GM18507 (cell line): ENCODE measurements at regions not wholly inside any gene's neighbourhood (a gene's known extent, or its start where the extent isn't known, plus 50 kb on each side); places are given as distances from the start of the nearest gene placed in this dataset.

Experiments used
- DNase-seq: peaks from one replicate; pipeline ENCODE4 v3.0.0; 2011; ENCODE audit warnings: low read depth; ENCODE audit not compliant: insufficient read length; ENCODE audit errors: extremely low spot score
- FAIRE-seq: peaks from 2 replicates; lab custom pipeline; 2011; peaks lifted over from hg19 to GRCh38; lab: Jason Lieb, UNC

- DNase-seq (no peak), FAIRE-seq (no peak)
These were observed 408.3 kb upstream of the ANKRD30A start for GRCh38 chr10:36717118-36717517.

- DNase-seq (no peak), FAIRE-seq (no peak)
These were observed 409.1 kb upstream of the ANKRD30A start for GRCh38 chr10:36716291-36716690.

- DNase-seq (no peak), FAIRE-seq (no peak)
These were observed 412.7 kb upstream of the ANKRD30A start for GRCh38 chr10:36712695-36713094.

- FAIRE-seq (no peak), DNase-seq (no peak)
These were observed 414.0 kb upstream of the ANKRD30A start for GRCh38 chr10:36711361-36711760.

- no peak for DNase-seq
These were observed 421.3 kb upstream of the ANKRD30A start for GRCh38 chr10:36704124-36704523.

GRCh38 chr10:36703179-36703578 is 422.2 kb upstream of the ANKRD30A start:
- DNase-seq (no peak), FAIRE-seq (no peak)

More at GRCh38 chr10:36704124-36704523, 421.3 kb upstream of the ANKRD30A start:
- no peak for FAIRE-seq

- FAIRE-seq (no peak), DNase-seq (no peak)
These were observed 425.3 kb upstream of the ANKRD30A start for GRCh38 chr10:36700123-36700522.

- DNase-seq (no peak), FAIRE-seq (no peak)
These were observed 432.6 kb upstream of the ANKRD30A start for GRCh38 chr10:36692759-36693158.

GRCh38 chr10:36688717-36689116 is 436.7 kb upstream of the ANKRD30A start:
- FAIRE-seq (no peak), DNase-seq (no peak)

- DNase-seq (no peak), FAIRE-seq (no peak)
These were observed 442.0 kb upstream of the ANKRD30A start for GRCh38 chr10:36683421-36683820.

- DNase-seq (no peak), FAIRE-seq (no peak)
These were observed 443.4 kb upstream of the ANKRD30A start for GRCh38 chr10:36681751-36682632.

GRCh38 chr10:36679554-36679953 is 445.8 kb upstream of the ANKRD30A start:
- DNase-seq (no peak), FAIRE-seq (no peak)

GRCh38 chr10:36677431-36677768 is 448.0 kb upstream of the ANKRD30A start:
- FAIRE-seq (no peak), DNase-seq (no peak)

GRCh38 chr10:36676756-36677430 is 448.5 kb upstream of the ANKRD30A start:
- FAIRE-seq = no peak
- no peak for DNase-seq

- no peak for FAIRE-seq
- DNase-seq = no peak
These were observed 449.1 kb upstream of the ANKRD30A start for GRCh38 chr10:36676321-36676720.

GRCh38 chr10:36675458-36675880 is 449.9 kb upstream of the ANKRD30A start:
- DNase-seq (no peak), FAIRE-seq (no peak)

- FAIRE-seq = no peak
These were observed 453.8 kb upstream of the ANKRD30A start for GRCh38 chr10:36671607-36672006.

GRCh38 chr10:36670621-36671402 is 454.6 kb upstream of the ANKRD30A start:
- no peak for DNase-seq
- FAIRE-seq = no peak

More at GRCh38 chr10:36671607-36672006, 453.8 kb upstream of the ANKRD30A start:
- DNase-seq = no peak

GRCh38 chr10:36669615-36670352 is 455.6 kb upstream of the ANKRD30A start:
- FAIRE-seq (no peak), DNase-seq (no peak)
